SKM-1 (cell line): ENCODE measurements at regions not wholly inside any gene's neighbourhood (a gene's known extent, or its start where the extent isn't known, plus 50 kb on each side); places are given as distances from the start of the nearest gene placed in this dataset.

Experiments used
- DNase-seq: peaks from one replicate; lab custom pipeline; 2025; ENCODE audit not compliant: unreplicated experiment; lab: John Stamatoyannopoulos, UW

DNA sequence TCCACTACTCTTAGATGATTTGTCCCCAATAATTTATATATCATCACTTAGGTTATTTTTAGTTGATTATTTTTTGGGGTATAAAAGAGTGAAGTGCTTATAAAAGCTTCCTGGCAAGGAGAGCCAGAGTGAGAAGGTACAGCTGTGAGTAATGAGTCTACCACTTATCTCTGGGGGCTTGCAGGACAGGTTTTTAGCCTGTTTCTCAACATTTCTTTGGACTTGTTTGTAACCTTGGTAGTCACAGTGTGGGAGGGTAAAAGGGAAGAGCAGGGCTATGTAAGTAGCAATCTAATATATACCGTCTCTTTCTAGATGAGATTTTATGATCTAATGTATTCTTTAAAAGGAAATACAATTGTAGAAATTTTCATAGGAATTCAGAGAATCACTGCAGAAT lies 321.3 kb upstream of the GOLIM4 start:
- DNase-seq, result no peak

DNA sequence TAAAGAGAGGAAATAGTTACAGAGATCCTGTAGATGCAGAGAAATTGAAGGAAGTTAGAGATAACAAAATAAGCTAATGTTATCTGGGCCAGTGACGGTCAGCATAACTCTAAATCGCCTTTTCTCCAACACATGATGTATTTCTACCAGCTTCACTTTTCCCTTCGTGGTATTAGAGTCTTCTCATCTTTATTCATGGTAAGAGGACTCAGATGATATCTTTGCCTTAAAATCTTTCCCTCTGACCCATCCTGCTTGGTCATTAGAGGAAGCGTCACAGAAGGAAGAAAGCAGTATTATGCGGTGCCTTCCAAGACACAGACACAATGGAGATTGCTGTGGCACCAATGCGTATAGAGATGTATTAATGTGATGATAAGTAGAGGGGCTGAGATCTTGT lies 320.7 kb upstream of the GOLIM4 start:
- no peak for DNase-seq

DNA sequence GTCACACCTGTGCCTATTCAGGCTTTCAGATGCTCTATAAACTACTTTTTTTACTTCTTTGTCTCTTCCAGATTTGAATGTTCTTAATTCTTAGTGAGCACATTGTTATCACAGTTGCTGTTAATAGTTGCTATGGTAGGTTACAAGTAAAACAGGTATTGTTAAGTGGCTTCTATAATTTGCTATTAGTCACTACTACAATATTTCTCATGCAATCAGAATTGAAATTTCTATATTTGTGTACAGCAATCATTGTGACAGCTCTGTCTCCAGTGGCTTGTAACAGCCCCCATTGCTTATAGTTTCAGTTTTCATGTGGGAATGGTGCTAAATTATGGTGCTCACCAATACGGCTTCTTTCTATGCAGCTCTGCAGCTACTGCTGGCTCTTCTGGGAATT lies 318.4 kb upstream of the GOLIM4 start:
- no peak for DNase-seq

DNA sequence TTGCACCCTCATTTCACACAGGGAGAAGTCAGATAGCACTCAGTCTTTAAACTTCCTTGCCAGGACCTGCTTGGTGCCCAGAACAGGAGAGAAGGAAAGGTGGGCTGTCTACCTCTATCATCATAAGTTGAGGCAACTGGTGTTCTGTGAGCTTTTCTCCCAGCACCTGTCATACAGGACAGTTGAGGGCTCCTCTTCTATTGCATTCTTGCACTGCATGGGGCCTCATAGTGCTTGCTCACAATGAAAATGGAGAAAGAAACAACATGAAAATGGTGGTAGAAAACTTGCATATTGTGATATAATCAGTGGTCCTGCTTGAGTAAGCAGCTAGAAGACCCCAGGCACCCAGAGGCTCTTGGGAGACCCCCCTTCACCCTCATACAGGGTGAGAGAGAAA lies 311.7 kb upstream of the GOLIM4 start:
- DNase-seq, result no peak

DNA sequence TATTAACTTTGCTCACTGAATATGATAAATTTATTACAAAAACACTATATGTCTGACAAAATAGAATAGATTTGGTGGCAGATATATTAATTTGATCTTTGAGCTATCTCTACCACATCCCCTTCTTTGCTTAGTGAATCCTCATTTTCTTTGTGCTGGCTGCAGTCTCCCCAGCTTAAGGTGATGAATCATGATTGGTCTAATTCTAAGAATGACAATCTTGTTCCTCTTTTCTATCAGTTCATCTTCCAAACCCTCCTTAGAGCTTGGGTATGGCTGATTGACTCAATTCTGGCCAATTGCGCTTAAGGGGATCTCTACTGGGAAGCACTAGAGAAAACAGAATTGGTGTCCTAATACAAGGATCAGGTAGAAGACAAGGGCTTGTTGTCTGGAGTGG lies 309.6 kb upstream of the GOLIM4 start:
- no peak for DNase-seq

DNA sequence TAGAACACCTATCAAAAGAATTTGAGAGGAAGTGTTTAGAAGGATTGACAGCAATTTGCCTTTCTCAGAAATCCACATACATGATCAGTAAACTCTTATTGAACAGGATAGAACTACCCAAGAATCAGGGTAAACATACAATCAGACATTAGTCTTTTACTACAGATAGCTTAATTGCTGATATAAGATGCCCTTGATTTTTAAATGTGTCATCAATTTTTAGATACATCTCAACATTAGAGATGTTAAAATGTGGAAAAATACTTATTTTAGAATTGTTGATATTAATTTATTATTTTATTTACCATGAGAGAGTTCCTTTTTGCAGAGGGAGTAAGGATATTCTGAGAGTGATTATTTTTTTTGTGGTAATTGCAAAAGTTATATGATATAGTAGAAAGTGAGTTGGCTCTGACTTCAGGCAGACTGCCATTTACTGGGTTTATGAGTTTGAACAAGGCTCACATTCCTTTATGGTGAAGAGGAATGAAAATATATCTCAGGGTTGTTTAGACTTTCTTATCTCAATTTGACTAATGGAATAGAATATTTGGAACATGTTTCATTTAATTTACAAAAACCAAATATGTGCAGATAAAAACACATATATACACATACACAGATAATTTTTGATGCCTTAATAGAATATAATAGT lies 302.8 kb upstream of the GOLIM4 start:
- DNase-seq, result no peak

DNA sequence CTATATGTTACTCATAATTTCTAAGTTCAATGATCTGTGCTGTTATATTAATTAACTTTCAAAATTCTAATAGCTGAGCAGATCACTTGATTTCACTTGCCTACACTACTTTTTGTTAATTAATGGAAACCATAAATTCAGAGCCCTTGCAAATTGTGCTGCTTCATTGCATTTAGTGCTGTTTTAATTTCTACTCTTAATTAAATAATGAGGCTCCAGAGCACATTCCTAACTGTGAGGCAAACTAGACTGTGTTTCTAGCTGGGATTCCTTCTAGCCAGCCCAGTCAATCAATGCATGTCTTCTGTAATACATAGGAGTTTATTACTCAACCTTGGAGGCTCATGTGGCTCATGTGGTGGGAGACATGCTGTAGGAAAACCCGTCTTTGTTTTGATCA lies 301.1 kb upstream of the GOLIM4 start:
- DNase-seq, result no peak

DNA sequence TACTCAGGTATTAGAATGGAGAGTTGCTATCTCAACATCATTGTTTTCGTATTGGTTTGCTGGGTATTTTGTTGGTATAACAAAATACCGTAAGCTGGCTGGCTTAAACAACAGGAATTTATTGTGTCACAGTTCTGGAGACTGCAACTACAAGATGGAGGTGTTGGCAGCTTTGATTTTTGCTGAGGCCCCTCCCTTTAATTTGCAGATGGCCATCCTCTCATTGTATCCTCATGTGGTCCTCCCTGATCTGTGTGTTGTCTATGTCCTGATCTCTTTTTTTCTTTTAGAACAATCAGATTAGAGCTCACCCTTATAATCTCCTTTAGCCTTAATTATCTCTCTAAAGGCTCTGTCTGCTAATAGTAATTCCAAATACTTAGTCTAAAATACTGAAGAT lies 299.8 kb upstream of the GOLIM4 start:
- no peak for DNase-seq

DNA sequence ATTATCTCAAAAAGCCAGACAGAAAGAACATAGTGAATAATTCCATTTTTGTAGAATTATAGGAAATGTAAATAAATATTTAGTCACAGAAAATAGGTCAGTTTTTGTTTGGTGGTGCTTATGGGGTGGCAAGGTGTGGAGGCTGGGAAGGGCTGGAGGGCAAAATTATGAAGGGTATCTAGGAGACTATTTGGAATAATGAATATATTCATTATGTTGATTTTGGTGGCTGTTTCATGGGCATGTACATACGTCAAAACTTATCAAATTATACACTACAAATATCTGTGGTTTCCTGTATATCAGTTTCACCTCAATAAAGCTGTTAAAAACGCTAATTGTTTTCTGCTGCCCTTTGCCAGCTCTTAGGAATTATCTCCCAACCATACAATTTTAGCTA lies 298.7 kb upstream of the GOLIM4 start:
- no peak for DNase-seq

DNA sequence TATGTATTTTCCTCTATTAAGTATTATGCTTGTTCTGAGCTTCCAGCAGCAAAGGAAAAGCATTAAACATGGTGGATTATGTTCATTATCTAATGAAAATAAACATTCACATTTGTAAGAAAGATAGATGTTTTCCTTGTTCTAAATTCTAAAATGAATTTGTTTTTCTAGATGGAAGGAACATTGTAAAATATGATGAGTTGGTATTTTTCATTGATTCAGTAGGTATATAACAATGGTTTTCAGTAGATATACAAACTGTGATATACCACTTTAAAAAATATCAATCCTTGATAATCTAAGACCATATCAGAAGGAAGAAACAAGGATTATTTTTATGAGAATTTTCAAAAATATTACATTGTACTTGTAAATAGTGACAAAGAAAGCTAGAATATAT lies 290.6 kb upstream of the GOLIM4 start:
- DNase-seq, result no peak

DNA sequence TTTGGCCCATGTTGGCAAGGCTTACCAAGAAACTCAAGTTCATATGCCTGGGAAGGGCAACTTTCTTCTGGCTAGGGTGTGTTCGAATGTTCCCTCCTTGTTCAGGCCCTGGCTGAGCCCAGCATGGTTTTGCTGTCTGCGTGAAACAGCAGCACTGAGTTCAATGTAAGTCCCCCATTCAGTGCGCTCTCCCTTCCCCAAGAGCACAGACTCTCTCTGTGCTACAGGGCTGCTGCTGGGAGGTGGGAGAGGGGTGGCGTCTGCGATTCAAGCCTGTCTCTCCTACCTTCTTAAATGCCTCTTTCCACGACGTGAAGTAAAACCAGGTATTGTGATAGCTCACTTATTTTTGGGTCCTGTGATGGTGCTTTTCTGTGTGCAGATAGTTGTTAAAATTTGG lies 289.3 kb upstream of the GOLIM4 start:
- DNase-seq, result no peak

DNA sequence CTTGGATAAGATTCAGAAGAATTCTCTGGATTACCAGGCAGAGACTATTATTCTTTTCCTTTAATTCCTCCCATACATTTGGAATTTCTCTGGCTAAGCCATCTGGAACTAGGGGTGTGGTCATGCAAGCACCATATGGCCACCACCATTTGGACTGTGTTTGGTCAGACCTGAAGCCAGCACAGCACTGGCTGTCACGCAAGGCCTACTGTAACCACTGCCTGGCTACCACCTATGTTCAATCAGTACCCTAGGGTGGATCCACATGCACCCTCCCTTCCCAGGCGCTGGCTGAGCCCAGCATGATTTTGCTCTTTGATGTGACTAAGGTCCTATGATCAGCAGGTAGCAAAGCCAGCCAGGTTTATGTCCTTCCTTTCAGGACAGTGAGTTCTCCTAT lies 287.8 kb upstream of the GOLIM4 start:
- no peak for DNase-seq

DNA sequence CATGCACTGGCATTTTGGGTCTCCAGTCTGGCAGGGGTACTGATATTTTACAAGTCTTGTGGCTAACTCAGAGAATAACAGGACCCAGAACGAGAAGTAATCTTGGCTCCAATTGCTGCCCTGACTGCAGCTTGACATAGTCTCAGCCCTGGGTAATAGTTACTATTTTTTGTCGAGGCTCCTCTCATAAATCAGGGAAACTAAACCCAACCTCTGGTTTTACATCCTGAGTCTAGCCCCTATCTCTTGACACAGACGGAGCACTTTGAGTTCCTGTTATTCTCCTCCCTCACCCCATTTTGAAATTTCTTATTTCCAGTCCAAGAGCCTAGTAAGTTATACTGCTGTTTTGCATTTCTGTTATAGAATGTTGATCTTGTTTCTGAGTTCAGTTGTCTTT lies 276.1 kb upstream of the GOLIM4 start:
- no peak for DNase-seq

DNA sequence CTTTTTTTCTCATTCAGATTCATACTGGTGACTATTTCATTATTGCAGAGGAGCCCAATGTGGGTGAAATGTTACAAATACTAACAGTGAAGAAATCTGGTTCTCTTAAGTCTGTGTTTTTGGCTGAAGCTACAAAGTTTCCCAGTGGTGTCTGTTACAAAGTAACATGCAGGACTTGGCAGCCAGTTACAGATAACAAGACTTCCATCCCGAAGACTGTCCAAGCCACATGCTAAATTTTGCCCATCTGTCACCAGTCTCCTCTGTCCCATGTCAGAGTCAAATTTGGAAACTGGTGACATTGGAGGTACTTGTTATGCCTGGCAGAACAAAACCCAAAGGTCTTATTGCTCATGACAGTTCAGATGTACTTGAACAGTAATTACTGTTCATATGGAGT lies 269.2 kb upstream of the GOLIM4 start:
- DNase-seq, result no peak

DNA sequence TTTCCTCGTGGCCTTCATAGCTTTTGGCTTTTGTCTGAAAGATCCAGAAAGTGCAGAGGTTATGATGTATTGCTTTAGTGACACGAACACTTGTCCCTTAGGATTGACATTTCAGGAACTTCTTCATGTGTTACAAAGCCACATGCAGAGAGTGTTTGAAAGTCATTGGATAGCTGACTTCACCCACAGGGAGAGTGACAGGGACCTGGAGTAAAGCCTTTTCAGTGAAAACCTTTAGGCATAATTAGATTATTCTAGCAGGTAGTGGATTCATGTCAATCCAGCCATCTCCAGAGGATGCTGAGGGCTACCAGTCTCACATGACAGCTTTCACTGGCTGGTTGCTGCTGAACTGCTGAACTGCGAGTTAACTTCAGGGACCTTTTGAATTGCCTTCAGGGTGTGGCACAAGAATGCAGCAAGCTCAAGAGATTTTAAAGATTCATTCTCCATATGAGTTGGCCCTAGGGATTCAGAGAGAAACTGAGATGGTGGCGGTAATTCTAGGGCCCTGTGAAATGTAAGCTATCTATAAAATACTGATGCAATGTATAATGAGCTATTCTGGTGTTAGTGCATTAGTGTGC lies 267.0 kb upstream of the GOLIM4 start:
- DNase-seq, result no peak

DNA sequence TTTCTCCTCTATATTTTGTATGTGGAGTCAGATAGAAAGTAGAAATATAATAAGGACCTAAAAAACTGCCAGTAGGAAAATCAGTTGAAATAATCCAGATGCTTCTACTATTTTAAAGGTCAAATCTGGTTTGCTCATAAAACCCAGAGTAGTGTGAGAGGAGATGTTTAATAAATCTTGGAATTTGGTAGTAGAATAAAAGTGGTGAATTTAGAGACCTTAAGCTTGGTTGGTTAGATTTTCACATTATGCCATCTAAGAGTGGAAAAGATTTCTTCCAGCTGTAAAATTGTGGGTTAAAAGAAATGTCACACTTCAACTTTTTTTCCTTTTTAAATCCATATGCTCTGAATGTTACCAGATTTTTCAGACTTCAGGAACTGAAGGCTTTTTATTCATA lies 266.4 kb upstream of the GOLIM4 start:
- no peak for DNase-seq

DNA sequence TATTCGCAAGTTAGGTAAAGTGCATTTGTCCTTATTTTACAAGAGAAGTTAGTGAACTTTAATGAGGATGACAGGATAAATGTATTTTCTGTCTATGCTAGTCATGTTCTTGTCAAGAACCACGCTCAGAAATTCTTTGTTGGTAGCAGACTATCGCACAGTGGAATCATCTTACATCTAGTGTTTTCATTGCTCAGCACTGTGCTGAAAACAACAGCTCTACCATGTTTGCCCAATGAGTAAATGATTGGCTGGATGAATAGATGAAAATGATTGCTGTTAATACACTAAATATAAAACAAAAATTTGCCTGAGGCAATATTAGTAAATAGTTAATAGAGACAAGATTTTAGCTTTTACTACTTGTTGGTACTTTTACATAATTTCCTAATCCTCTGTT lies 265.3 kb upstream of the GOLIM4 start:
- no peak for DNase-seq

DNA sequence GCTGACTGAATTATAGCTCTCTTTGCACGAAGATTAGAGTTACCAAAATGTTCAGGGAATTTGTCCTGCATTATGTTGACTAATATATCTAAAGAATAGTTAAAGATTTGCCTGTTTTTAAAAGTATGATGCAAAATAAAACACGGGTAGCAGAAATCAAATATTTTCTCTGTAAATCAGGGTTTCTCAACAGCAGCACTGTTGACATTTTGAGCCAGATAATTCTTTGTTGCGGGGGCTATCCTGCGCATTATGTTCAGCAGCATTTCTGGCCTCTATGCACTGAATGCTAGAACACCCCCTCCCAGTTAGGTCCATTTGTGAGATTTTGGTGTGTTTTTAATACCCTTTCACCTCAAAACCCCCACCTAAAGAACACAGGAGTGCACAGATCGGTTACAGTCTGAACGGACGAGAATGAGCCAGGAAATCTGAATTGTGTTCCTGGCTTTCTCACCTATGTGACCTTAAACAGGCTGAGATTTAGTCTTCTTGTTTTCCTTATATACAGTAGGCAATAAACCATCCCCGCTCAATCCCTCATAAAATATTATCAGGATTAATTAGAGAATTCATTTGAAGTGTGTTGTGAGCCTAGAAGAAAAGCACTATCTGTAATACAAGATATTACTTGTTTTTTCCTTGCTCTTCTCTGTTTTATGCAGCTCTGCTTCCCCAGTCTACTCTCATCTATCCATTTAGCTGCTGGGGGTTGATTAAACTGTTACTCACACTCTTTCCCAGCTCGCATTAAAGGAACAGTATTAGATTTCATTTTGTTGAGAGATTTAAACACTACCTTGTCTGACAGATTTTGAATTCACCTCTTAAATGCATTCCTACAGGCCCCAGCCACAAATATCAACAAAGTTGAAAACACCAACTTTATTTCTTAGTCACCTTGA lies 247.5 kb upstream of the GOLIM4 start:
- no peak for DNase-seq

DNA sequence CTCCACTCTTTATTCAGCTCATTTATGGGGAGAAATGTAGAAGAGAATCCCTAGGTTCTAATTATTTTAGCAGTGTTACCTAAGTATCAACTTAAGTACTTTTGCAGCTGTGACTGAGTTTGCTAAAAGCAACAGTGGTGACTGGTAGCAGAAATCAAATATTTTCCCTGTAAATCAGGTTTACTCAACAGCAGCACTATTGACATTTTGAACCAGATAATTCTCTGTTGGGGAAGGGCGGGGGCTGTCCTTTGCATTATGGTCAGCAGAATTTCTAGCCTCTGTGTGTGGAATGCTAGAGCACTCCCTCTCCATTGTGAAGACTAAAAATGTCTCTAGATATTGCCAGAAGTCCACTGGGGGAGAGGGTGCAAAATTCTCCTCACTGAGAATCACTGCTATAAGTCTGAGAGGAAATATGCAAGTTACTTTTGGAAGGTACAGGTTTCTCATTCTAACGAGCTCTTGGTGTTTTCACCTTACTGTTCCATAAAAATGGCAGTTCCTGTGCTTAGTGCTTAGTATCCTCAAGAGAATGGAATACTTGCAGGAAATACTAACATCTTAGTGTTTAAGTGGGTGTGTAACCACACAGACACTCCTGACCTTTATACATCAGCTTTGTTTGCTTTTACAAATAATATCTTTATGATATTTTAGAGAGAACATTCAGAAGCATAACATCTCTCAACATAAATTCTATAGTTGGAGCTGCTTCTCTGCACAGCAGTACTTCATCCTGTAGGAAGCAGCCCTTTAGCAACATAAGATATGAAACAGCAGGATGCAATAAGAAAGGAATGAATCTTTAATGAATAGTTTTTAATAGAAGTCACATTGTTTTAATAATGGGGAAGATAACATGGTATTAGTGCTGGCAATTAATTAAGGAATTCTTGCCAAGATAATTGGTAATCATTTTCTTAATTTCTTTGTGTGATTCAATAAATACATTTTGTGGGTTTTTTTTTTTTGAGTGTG lies 246.5 kb upstream of the GOLIM4 start:
- no peak for DNase-seq

DNA sequence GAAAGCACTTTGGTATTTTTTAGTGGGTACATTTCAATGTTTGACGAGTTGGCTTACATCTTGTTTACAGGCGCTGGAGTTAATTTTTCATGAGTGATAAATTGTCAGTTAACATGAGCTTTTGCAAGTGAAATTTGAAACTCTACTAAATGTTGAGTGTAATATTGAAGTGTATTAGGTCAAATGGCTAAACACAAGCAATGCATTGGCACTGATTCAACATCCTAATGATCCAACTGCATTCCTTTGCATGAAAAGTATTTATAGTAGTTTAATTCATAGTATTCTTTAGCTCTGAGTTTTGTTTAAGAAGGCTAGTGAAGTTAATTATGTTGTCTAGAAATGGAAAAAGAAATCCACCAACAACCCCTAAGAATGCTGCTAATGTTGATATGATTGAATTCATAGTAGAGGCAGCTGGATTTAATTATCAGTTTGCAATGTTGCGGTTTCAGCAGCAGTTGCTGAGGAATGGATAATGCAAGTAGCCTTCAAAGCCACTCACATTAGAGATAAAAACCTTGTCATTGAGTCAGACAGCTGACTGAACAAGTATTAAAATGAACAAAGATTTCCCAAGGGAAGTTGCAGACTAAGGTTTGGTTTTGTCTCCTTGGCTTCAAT lies 245.6 kb upstream of the GOLIM4 start:
- DNase-seq, result no peak

DNA sequence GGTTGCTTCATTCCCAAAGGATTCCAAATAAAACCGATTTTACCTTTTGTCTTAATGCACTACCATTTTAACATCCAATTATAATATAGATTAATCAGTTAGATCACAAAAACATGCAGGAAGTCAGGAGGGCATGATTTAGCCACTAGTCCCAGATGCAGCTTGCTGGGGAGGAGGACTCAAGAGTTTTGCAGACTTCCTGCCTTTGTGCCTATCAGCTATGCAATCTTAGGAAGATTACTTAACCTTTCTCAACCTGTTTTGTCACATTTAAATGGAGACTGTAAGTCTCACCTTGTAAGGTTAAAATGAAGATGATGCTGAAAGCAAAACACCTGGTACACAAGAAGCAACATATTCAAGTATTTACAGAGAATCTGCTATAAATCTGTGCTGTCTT lies 242.4 kb upstream of the GOLIM4 start:
- no peak for DNase-seq
